Type B pancreatic cell (in vitro differentiated cells): ENCODE measurements at regions not wholly inside any gene's neighbourhood (a gene's known extent, or its start where the extent isn't known, plus 50 kb on each side); places are given as distances from the start of the nearest gene placed in this dataset.

Source experiments
- DNase-seq: peaks from one replicate; pipeline ENCODE4 v3.0.0; 2021; ENCODE audit warnings: mixed read lengths; ENCODE audit not compliant: unreplicated experiment; ENCODE audit errors: extremely low spot score
- H3K27ac Mint-ChIP-seq: 2 replicates; pipeline ENCODE4 v1.8.0; 2021; ENCODE audit warnings: mild to moderate bottlenecking, mixed read lengths
- H3K27me3 Mint-ChIP-seq: 2 replicates; pipeline ENCODE4 v1.8.0; 2021; ENCODE audit warnings: mixed read lengths
- H3K36me3 Mint-ChIP-seq: 2 replicates; pipeline ENCODE4 v1.8.0; 2021; ENCODE audit warnings: mixed read lengths
- H3K4me1 Mint-ChIP-seq: one replicate; pipeline ENCODE4 v1.8.0; 2021; ENCODE audit warnings: mixed read lengths; ENCODE audit not compliant: unreplicated experiment
- H3K4me3 Mint-ChIP-seq: 2 replicates; pipeline ENCODE4 v1.8.0; 2021; ENCODE audit warnings: mild to moderate bottlenecking, mixed read lengths
- H3K9me3 Mint-ChIP-seq: 2 replicates; pipeline ENCODE4 v1.8.0; 2021; ENCODE audit warnings: mixed read lengths
- CTCF ChIP-seq: fragments of 200-600 bp; sonication (generic); conservative IDR thresholded peaks from 2 replicates; pipeline ENCODE4 v1.5.0; 2021; ENCODE audit warnings: antibody characterized with exemption, mild to moderate bottlenecking

DNA sequence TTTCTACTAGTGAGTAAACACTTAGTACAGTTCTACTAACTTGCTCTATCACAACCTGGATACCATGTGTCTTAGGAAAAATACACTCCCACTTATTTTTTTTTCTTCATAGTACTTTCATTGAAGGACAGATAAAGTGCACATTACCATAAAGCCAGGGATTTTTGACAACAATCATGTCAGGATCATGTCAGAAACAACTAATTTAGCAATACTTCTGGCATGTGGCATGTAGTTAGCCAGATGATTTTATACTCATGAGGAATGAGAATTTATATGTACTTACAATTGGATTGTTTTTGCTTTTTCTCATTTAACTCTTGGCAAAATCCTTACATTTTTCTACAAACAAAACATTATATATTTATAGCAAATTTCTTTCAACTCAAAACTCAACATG lies 630.7 kb upstream of the GRM3 start:
- TF ChIP-seq CTCF = no peak
- H3K36me3 Mint-ChIP-seq = no peaks in the 10 kb centered on the region
- DNase-seq = no peak
- no peak overlapping the region for H3K27ac Mint-ChIP-seq
- no peak overlapping the region for H3K4me3 Mint-ChIP-seq
- no peaks in the 10 kb centered on the region for H3K9me3 Mint-ChIP-seq
- H3K27me3 Mint-ChIP-seq = no peaks in the 10 kb centered on the region
- H3K4me1 Mint-ChIP-seq = no peaks in the 10 kb centered on the region

GRCh38 chr7:86008898-86009297 lies 634.8 kb upstream of the GRM3 start:
- DNase-seq = no peak
- Mint-ChIP-seq H3K36me3 (no peaks in the 10 kb centered on the region), H3K27ac (no peak overlapping the region), H3K4me3 (no peak overlapping the region), H3K4me1 (no peaks in the 10 kb centered on the region), H3K9me3 (no peaks in the 10 kb centered on the region), H3K27me3 (no peaks in the 10 kb centered on the region)
- TF ChIP-seq CTCF = no peak

DNA sequence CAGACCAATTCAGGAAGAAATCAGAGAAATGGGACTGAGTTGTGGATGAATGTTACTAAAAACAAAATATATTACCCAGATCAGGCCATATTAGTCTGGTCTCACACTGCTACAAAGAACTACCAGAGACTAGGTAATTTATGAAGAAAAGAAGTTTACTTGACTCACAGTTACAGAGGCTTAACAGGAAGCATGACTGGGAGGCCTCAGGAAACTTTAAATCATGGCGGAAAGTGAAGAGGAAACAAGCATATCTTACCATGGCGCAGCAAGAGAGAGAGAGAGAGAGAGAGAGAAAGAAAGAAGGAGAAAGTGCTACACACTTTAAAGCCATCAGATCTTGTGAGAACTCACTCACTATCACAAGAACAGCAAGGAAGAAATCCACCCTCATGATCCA lies 636.8 kb upstream of the GRM3 start:
- H3K27ac Mint-ChIP-seq = no peak overlapping the region
- no peak for TF ChIP-seq CTCF
- no peaks in the 10 kb centered on the region for H3K36me3 Mint-ChIP-seq
- no peak for DNase-seq
- H3K4me1 Mint-ChIP-seq = no peaks in the 10 kb centered on the region
- H3K9me3 Mint-ChIP-seq = no peaks in the 10 kb centered on the region
- H3K27me3 Mint-ChIP-seq = no peaks in the 10 kb centered on the region
- H3K4me3 Mint-ChIP-seq = no peak overlapping the region

DNA sequence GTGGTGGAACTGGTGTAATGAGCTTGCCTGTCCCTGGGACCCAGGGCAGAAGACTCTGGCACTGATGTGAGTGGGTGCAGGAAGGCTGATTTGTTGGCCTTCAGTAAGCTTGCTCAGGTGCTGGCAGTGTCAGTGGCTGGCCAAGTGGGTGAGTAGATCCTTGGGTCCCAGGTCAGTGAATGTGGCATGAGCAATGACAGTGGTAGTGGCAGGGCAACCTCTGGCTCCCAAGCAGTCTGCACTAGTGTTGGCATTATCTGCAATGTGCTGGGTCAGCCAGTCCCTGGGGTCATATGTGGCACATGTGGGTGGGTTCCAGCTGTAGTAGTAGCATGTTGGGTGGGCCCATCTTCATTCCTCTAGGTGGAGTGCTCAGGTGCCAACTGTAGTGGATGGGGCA lies 640.9 kb upstream of the GRM3 start:
- TF ChIP-seq CTCF = no peak
- DNase-seq = no peak
- Mint-ChIP-seq H3K27me3 (no peaks in the 10 kb centered on the region), H3K36me3 (no peaks in the 10 kb centered on the region), H3K9me3 (peaks cover 5% of the 10 kb centered on the region), H3K4me1 (no peaks in the 10 kb centered on the region), H3K4me3 (no peak overlapping the region), H3K27ac (no peak overlapping the region)

DNA sequence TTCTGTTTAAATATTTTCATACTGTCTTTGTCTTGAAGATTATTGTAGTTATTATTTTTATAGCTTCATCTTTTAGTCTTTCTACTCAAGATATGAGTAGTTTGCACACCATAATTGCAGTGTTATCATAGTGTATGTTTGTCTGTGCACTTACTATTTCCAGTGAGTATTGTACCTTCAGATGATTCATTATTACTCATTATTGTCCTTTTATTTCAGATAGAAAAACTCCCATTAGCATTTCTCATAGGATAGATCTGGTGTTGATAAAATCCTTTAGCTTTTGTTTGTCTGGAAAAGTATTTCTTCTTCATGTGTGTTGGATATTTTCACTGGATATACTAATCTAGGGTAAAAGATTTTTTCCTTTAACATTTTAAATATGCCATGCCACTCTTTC lies 646.2 kb upstream of the GRM3 start:
- Mint-ChIP-seq H3K9me3 (peaks cover 5% of the 10 kb centered on the region), H3K4me1 (no peaks in the 10 kb centered on the region), H3K27ac (no peak overlapping the region), H3K36me3 (no peaks in the 10 kb centered on the region), H3K4me3 (no peak overlapping the region), H3K27me3 (no peaks in the 10 kb centered on the region)
- DNase-seq = no peak
- TF ChIP-seq CTCF = no peak

DNA sequence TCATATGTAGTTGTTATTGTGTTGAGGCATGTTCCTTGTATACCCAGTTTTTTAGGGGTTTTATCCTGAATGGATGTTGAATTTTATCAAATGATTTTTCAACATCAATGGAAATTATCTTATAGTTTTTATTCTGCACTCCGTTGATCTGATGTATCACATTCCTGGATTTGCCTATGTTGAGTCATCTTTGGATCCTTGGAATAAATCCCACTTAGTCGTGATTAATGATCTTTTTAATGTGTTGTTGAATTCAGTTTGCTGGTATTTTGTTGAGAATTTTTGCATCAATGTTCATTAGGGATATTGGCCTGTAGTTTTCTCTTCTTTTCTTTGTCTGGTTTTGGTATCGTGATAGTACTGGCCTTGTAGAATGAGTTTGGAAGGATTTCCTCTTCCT lies 648.6 kb upstream of the GRM3 start:
- TF ChIP-seq CTCF = no peak
- Mint-ChIP-seq H3K4me3 (no peak overlapping the region), H3K4me1 (no peaks in the 10 kb centered on the region), H3K9me3 (peaks cover 4% of the 10 kb centered on the region), H3K36me3 (no peaks in the 10 kb centered on the region), H3K27me3 (no peaks in the 10 kb centered on the region), H3K27ac (no peak overlapping the region)
- DNase-seq = no peak
